ENCODE measurements at regions not wholly inside any gene's neighbourhood (a gene's known extent, or its start where the extent isn't known, plus 50 kb on each side); places are given as distances from the start of the nearest gene placed in this dataset.
A peak's percentile ranks its signal among the peaks of the same experiment; 100 is the strongest.

- TF ChIP-seq, protein P1, sequence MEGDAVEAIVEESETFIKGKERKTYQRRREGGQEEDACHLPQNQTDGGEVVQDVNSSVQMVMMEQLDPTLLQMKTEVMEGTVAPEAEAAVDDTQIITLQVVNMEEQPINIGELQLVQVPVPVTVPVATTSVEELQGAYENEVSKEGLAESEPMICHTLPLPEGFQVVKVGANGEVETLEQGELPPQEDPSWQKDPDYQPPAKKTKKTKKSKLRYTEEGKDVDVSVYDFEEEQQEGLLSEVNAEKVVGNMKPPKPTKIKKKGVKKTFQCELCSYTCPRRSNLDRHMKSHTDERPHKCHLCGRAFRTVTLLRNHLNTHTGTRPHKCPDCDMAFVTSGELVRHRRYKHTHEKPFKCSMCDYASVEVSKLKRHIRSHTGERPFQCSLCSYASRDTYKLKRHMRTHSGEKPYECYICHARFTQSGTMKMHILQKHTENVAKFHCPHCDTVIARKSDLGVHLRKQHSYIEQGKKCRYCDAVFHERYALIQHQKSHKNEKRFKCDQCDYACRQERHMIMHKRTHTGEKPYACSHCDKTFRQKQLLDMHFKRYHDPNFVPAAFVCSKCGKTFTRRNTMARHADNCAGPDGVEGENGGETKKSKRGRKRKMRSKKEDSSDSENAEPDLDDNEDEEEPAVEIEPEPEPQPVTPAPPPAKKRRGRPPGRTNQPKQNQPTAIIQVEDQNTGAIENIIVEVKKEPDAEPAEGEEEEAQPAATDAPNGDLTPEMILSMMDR (IDR thresholded peaks at IDR 0.05): no peak
- TF ChIP-seq EZH2phosphoT487 (IDR thresholded peaks at IDR 0.05) (peak; percentile 67), EZH2 (IDR thresholded peaks at IDR 0.05) (no peak)
Observed at GRCh38 chr1:108051631-108052377, 86.8 kb upstream of the VAV3 start.

Data from neural progenitor cell (in vitro differentiated cells).